SK-N-MC (cell line): ENCODE measurements at regions not wholly inside any gene's neighbourhood (a gene's known extent, or its start where the extent isn't known, plus 50 kb on each side); places are given as distances from the start of the nearest gene placed in this dataset.

Experiments used
- DNase-seq: peaks from one replicate; pipeline ENCODE4 v3.0.0-alpha.2; 2011; ENCODE audit warnings: low read depth, low spot score
- H3K27ac ChIP-seq: fragments of 200-600 bp; sonication (generic); 2 replicates; pipeline ENCODE4 v1.5.1; 2016; ENCODE audit warnings: mixed run types
- H3K36me3 ChIP-seq: fragments of 200-600 bp; sonication (generic); 2 replicates; pipeline ENCODE4 v1.6.1; 2017; ENCODE audit warnings: antibody characterized with exemption, low read length, mixed read lengths; ENCODE audit not compliant: insufficient read depth
- H3K4me3 ChIP-seq: fragments of 200-600 bp; sonication (generic); 2 replicates; pipeline ENCODE4 v1.5.1; 2016
- H3K9ac ChIP-seq: fragments of 200-600 bp; sonication (generic); 2 replicates; pipeline ENCODE4 v1.8.0; 2017; ENCODE audit warnings: mixed run types, mixed read lengths; ENCODE audit not compliant: insufficient read length
- H3K9me3 ChIP-seq: fragments of 200-600 bp; sonication (generic); 2 replicates; pipeline ENCODE4 v1.6.1; 2017; ENCODE audit warnings: low read depth, mild to moderate bottlenecking, antibody characterized with exemption, low read length, moderate library complexity, mixed read lengths
- EZH2 ChIP-seq: fragments of 200-600 bp; sonication (generic); IDR thresholded peaks from one replicate; pipeline ENCODE4 v1.6.1; 2017; ENCODE audit warnings: antibody characterized with exemption
- FOXP2 ChIP-seq: optimal IDR thresholded peaks from 2 replicates; pipeline ENCODE3; 2011; ENCODE audit warnings: mild to moderate bottlenecking, moderate library complexity; ENCODE audit not compliant: insufficient read depth; ENCODE audit errors: extremely low read length, control extremely low read depth
- POLR2AphosphoS5 ChIP-seq: IDR thresholded peaks from 2 replicates; pipeline ENCODE4 v1.6.1; 2012; ENCODE audit warnings: mild to moderate bottlenecking, low read depth, low read length, borderline replicate concordance

- no peaks in the 10 kb centered on the region for H3K36me3 ChIP-seq
- DNase-seq, result no peak
- TF ChIP-seq EZH2 (no peak), FOXP2 (no peak), POLR2AphosphoS5 (no peak)
- no peak overlapping the region for H3K9ac ChIP-seq
- no peak overlapping the region for H3K4me3 ChIP-seq
- H3K9me3 ChIP-seq, result no peaks in the 10 kb centered on the region
- no peak overlapping the region for H3K27ac ChIP-seq
These were observed 122.0 kb downstream of the CDC7 start for GRCh38 chr1:91622616-91623015.

GRCh38 chr1:91623020-91623419, 122.4 kb downstream of the CDC7 start:
- H3K27ac ChIP-seq, result no peak overlapping the region
- TF ChIP-seq FOXP2 (no peak), POLR2AphosphoS5 (no peak), EZH2 (no peak)
- no peak for DNase-seq
- no peak overlapping the region for H3K4me3 ChIP-seq
- no peaks in the 10 kb centered on the region for H3K36me3 ChIP-seq
- no peaks in the 10 kb centered on the region for H3K9me3 ChIP-seq
- H3K9ac ChIP-seq, result no peak overlapping the region

- Histone ChIP-seq H3K9me3 (no peaks in the 10 kb centered on the region), H3K9ac (no peak overlapping the region), H3K27ac (no peak overlapping the region), H3K4me3 (no peak overlapping the region), H3K36me3 (no peaks in the 10 kb centered on the region)
- no peak for DNase-seq
- TF ChIP-seq POLR2AphosphoS5, result no peak
These were observed 123.7 kb downstream of the CDC7 start for GRCh38 chr1:91624331-91624730.
